SK-N-SH (cell line): ENCODE measurements at regions not wholly inside any gene's neighbourhood (a gene's known extent, or its start where the extent isn't known, plus 50 kb on each side); places are given as distances from the start of the nearest gene placed in this dataset.

Experiments used
- EP300 ChIP-seq, 2 experiments: IDR thresholded peaks; 2 replicates each; pipeline versions ENCODE4 v1.4.0 to v1.6.1; 2012; ENCODE audit warnings: borderline replicate concordance in 1 of 2, low read depth in 1 of 2, low read length in 1 of 2
- MXI1 ChIP-seq: IDR thresholded peaks from 2 replicates; pipeline ENCODE4 v1.6.1; 2012; ENCODE audit warnings: mild to moderate bottlenecking, low read depth, low read length, improper control_type of control experiment
- NFIC ChIP-seq: IDR thresholded peaks from 2 replicates; pipeline ENCODE4 v1.4.0; 2012; ENCODE audit warnings: borderline replicate concordance
- NRF1 ChIP-seq: IDR thresholded peaks from 2 replicates; pipeline ENCODE4 v1.6.1; 2012; ENCODE audit warnings: low read depth, mild to moderate bottlenecking, low read length
- RCOR1 ChIP-seq: fragments of 150-350 bp; IDR thresholded peaks from 2 replicates; pipeline ENCODE4 v1.6.1; 2017; ENCODE audit warnings: antibody characterized with exemption, low read length
- TF ChIP-seq, protein P1 (sequence below): fragments of 200-600 bp; sonication (generic); IDR thresholded peaks from 2 replicates; pipeline ENCODE4 v1.6.1; 2017; ENCODE audit warnings: antibody characterized with exemption, mild to moderate bottlenecking, moderate library complexity
- TF ChIP-seq, protein P2 (sequence below): IDR thresholded peaks from 2 replicates; pipeline ENCODE4 v1.4.0; 2012; ENCODE audit warnings: low read depth
- TF ChIP-seq, protein P3 (sequence below): fragments of 150-350 bp; IDR thresholded peaks from 2 replicates; pipeline ENCODE4 v1.6.1; 2017; ENCODE audit warnings: antibody characterized with exemption, low read length, low read depth, borderline replicate concordance

DNA sequence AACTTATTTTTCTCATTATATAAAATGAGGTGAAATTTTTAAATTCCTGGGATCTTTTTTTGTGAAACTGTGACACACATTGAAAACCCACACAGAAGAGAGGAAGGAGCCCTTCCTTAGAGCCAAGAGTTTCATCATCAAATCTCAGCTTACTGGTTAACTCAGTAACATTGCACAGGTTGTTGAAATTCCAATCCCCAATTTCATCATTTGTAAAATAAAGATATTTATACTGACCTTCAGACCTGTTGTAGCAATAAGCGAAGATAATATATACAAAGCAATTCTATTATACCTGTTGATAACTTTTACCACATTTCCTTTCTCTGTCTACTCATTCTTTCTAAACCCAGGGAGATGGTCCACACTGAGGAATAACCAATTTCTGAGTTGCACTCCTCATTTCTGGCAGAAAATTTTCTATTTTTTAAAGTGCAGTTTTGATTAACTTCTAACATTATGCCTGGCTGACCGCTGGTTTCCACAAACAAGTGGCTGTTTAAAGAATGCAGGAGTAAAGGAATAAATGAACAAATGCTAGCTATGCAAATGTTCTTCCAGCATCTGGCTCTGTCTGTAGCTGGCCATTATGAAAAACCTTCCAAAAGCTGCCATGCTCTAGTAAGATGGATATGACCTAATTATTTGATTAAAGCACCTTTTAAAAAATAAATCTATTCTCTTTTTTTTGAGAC lies 105.7 kb upstream of the LINC00305 start:
- TF ChIP-seq EP300 (IDR thresholded peaks at IDR 0.05; ENCODE audit: borderline replicate concordance in 1 of 2, low read depth in 1 of 2, low read length in 1 of 2) (no peak), RCOR1 (no peak), NFIC (no peak), NRF1 (no peak), MXI1 (no peak)
- TF ChIP-seq, protein P1, sequence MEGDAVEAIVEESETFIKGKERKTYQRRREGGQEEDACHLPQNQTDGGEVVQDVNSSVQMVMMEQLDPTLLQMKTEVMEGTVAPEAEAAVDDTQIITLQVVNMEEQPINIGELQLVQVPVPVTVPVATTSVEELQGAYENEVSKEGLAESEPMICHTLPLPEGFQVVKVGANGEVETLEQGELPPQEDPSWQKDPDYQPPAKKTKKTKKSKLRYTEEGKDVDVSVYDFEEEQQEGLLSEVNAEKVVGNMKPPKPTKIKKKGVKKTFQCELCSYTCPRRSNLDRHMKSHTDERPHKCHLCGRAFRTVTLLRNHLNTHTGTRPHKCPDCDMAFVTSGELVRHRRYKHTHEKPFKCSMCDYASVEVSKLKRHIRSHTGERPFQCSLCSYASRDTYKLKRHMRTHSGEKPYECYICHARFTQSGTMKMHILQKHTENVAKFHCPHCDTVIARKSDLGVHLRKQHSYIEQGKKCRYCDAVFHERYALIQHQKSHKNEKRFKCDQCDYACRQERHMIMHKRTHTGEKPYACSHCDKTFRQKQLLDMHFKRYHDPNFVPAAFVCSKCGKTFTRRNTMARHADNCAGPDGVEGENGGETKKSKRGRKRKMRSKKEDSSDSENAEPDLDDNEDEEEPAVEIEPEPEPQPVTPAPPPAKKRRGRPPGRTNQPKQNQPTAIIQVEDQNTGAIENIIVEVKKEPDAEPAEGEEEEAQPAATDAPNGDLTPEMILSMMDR = no peak
- TF ChIP-seq, protein P2, sequence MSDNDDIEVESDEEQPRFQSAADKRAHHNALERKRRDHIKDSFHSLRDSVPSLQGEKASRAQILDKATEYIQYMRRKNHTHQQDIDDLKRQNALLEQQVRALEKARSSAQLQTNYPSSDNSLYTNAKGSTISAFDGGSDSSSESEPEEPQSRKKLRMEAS = no peak
- TF ChIP-seq, protein P3, sequence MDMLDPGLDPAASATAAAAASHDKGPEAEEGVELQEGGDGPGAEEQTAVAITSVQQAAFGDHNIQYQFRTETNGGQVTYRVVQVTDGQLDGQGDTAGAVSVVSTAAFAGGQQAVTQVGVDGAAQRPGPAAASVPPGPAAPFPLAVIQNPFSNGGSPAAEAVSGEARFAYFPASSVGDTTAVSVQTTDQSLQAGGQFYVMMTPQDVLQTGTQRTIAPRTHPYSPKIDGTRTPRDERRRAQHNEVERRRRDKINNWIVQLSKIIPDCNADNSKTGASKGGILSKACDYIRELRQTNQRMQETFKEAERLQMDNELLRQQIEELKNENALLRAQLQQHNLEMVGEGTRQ = no peak
